OCI-LY7 (cell line): ENCODE measurements at regions not wholly inside any gene's neighbourhood (a gene's known extent, or its start where the extent isn't known, plus 50 kb on each side); places are given as distances from the start of the nearest gene placed in this dataset.
"Not testable (repeated sequence)": the region's sequence is repeated elsewhere in the genome, so short reads cannot be mapped to it uniquely, and the experiment has no call there.

ENCODE experiments used
- EZH2phosphoT487 ChIP-seq: fragments of 200-600 bp; sonication (generic); IDR thresholded peaks from 2 replicates; pipeline ENCODE4 v1.6.1; 2018; ENCODE audit warnings: low read depth, borderline replicate concordance, mild to moderate bottlenecking, mixed run types, antibody characterized with exemption, low read length, moderate library complexity, mixed read lengths
- TF ChIP-seq, protein P1 (sequence below): fragments of 200-600 bp; sonication (generic); conservative IDR thresholded peaks from 2 replicates; pipeline ENCODE4 v1.5.1; 2014; ENCODE audit warnings: mild to moderate bottlenecking, antibody characterized with exemption, low read length, moderate library complexity, mixed read lengths

DNA sequence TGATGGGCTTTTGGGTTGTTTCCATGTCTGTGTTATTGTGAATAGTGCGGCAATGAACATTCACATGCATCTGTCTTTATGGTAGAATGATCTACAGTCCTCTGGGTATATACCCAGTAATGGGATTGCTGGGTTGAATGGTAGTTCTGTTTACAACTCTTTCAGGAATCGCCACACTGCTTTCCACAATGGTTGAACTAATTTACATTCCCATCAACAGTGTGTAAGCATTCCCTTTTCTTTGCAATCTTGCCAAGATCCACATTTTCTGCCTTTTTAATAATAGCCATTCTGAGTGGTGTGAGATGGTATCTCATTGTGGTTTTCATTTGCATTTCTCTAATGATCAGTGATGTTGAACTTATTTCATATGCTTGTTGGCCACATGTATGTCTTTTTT, 756.5 kb downstream of the DIAPH3 start:
- TF ChIP-seq, protein P1, sequence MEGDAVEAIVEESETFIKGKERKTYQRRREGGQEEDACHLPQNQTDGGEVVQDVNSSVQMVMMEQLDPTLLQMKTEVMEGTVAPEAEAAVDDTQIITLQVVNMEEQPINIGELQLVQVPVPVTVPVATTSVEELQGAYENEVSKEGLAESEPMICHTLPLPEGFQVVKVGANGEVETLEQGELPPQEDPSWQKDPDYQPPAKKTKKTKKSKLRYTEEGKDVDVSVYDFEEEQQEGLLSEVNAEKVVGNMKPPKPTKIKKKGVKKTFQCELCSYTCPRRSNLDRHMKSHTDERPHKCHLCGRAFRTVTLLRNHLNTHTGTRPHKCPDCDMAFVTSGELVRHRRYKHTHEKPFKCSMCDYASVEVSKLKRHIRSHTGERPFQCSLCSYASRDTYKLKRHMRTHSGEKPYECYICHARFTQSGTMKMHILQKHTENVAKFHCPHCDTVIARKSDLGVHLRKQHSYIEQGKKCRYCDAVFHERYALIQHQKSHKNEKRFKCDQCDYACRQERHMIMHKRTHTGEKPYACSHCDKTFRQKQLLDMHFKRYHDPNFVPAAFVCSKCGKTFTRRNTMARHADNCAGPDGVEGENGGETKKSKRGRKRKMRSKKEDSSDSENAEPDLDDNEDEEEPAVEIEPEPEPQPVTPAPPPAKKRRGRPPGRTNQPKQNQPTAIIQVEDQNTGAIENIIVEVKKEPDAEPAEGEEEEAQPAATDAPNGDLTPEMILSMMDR: not testable (repeated sequence)
- TF ChIP-seq EZH2phosphoT487: not testable (repeated sequence)
